HG03045 (cell line): ENCODE measurements at regions not wholly inside any gene's neighbourhood (a gene's known extent, or its start where the extent isn't known, plus 50 kb on each side); places are given as distances from the start of the nearest gene placed in this dataset.

ENCODE experiments used
- ATAC-seq: cut with Tn5 transposase; IDR thresholded peaks from one replicate; pipeline ENCODE4 v1.9.1; 2021; ENCODE audit warnings: mild to moderate bottlenecking, moderate library complexity; ENCODE audit not compliant: unreplicated experiment

DNA sequence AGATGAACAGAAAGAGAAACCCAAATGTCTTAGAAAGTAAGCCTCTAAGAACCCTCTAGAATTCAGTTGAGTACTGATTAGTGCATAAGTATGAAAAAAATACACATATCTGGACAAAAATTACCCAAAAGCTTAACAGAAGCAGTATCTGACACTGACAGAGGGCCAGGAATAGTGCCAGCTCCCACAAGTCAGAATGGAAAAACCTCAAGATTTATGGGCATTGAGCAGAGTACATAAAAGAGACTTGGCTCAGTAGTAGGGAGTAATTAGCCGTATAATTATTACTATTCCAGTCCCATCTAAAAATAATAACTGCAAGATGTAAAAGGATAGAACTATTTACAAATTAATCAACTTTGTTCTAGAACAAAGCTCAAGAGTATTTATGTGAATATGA is 834.5 kb downstream of the FAM181B start:
- ATAC-seq, result no peak

DNA sequence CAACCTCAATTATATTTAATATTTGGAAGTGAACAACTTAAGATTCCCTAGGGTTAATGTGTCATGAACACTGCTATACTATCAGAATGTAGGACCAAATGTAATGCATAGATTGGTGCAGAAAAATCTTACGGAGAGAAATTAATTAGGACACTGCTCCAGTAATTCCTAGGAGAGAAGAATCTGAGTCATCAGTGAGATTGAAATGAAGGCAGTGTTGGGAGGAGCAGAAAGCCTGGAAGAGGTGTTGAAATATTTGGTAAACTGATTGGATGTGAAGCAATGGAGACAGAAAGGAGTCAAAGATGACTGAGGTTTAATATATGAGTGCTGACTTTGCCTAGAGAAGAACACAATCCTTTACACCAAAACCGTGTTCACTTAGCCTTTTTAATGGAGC is 836.0 kb downstream of the FAM181B start:
- no peak for ATAC-seq

GRCh38 chr11:81895258-81895657 is 838.4 kb downstream of the FAM181B start:
- ATAC-seq, result no peak

DNA sequence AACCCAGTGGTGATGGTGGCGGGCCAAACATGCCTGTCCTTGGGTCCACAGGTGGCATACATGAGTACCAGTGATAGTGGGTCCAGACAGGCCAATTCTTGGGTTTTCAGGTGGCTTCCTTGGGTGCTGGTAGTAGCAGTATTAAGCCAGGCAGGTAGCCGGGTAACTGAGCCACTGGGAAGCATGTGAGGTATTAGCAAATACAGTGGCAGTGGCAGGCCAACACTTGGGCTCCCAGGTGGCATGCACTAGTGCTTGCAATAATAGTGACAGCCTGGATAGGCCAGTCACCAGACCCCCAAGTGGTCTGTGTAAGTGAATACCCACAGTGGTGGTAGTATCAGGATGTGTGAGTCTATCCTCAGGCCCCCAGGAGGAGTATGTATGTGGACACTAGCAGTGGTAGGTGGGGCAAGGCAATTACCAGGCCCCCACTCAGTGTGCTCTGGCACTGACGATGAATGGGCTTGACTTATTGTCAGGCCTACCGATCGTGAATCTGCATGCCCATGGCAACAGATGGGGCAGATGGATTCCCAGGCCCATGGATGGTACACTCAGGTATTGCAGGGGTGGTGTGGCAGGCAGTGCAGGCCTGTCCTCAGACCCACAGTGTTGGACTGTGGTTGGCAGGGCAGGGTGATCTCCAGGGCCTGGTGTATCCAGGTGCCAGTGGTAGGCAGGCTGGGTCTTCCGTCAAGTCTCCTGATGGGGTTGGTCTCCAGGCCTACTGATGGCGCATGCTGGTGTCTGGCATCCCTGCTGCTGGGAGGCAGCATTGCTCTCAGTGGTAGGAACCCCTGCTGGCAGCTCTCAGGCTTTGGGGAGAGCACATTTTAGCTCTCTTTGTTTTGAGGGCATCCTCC is 840.7 kb downstream of the FAM181B start:
- ATAC-seq, result no peak

- ATAC-seq, result no peak
Observed at GRCh38 chr11:81888391-81888790, 845.3 kb downstream of the FAM181B start.

GRCh38 chr11:81887671-81888070 is 846.0 kb downstream of the FAM181B start:
- ATAC-seq, result no peak

- no peak for ATAC-seq
Observed at GRCh38 chr11:81886406-81887075, 847.1 kb downstream of the FAM181B start.

- peak; percentile 55 for ATAC-seq
Observed at GRCh38 chr11:81874635-81875034, 859.0 kb downstream of the FAM181B start.

DNA sequence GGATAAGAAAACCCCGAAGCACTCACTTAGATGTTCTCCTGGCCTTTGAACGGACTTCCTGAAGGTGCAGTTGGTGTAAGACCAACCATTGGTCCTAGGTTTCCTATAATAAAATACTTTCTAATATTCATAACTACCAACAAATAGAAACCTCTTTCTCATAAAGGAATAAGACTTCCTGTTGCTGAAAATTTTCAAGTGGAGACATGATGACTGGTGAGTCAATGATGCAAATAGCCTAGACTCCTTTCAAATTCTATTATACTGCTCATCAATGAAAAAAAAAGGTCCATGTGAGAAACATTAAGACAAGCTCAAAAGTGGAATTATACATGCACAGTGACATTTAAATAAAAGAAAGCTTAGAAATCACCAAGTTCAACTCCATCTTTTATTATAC is 862.8 kb downstream of the FAM181B start:
- ATAC-seq, result no peak

DNA sequence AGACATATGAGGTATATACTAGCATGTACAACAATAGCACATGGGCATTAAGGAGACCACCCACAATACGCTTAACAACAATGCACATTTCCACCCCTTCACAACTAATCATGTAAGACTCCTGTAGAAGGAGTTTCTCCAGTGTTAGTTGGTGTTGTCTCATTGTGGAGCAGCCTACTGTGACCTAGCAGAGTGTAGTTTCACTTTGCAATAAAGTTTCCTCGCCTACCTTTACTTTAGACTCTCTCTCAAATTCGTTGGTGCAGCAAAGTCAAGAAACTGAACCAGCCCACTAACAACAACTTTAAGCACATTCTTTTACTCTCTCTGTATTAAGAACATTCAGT is 863.6 kb downstream of the FAM181B start:
- ATAC-seq, result peak; percentile 48

DNA sequence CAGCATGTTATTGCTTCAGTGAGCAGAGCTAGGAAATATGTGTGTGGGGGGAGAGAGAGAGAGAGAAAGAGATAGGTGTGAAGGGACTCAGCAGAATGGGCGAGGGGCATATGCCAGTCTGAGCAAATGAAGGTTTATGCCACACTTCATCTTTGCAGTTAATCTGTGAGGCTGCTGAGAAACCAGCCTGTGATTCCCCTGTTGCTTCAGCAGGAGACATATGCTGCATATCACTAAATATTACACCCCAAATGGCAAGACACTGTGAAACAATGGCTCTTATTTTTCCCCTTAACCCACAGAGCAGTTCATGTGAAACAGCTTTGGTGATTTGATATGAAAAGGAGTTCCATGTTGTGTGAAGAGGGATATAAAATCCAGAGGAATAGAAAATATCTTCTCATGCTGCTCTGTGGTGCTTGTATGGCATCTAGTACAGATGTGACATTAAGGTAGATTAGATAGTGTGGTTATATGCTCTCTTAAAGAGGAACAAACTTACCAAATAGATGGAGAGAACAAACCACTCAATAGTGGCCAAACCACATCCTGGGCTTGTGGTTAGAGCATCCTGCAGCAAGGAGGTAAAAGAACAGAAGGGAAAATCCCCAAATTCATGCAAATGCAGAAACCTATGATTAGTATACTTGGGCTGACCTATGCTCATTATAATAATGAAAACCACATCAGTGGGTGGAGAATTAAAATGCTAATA is 864.2 kb downstream of the FAM181B start:
- ATAC-seq, result peak; percentile 96

- ATAC-seq, result no peak
Observed at GRCh38 chr11:81866896-81867295, 866.8 kb downstream of the FAM181B start.

DNA sequence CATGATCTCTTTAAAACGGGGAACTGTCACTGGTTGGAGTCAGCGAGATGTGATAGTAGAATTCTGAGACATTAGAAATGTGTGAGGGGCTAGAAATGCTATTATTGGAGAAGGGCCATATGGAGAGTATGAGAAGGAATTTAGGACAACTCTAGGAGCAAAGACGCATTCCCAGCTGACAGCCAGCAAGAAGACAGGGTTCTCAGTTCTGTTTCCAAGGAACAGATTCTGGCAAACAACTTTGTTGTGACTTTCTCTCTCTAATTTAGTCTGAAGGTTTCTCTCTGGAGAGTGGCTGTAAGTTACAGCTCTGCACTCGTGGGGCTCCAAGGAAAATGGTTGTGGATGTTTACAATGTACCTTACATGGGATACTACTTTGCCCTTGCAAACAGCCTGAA is 876.3 kb downstream of the FAM181B start:
- no peak for ATAC-seq

DNA sequence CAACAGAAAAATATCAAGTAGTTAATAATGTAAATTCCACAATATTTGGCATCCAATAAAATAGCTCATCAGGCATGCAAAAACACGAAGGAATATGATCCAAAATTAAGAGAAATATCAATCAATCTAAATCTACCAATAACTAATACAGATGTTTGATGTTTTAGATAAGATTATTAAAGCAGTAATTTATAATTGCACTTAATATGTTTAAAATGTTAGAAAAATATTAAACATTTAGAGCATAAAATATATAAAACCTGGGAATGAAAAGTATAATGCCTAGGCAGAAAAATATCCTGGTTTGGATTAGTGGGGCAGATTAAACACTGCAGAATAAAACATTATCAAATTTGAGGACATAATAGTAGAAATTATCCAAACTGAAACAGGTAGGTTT is 879.9 kb downstream of the FAM181B start:
- ATAC-seq, result no peak

DNA sequence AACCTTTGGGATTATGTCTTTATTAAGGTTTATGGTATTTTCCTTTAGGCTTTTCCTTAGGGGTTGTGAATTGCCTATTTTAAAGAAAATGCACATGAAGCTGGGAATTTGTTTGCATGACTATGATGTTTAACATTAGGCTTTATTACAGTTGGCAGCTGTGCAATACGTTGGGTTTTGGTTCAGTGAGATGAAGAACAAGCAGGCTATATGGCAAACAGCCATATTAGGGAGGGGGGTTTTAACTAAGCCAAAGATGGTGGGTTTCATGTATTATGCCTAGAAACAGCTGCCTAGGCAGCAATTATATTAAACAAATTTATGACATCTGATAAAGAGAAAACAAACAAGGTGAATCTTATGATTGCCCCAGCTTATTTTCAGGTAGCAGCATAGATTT is 880.8 kb downstream of the FAM181B start:
- no peak for ATAC-seq

- no peak for ATAC-seq
Observed at GRCh38 chr11:81840380-81840779, 893.3 kb downstream of the FAM181B start.

DNA sequence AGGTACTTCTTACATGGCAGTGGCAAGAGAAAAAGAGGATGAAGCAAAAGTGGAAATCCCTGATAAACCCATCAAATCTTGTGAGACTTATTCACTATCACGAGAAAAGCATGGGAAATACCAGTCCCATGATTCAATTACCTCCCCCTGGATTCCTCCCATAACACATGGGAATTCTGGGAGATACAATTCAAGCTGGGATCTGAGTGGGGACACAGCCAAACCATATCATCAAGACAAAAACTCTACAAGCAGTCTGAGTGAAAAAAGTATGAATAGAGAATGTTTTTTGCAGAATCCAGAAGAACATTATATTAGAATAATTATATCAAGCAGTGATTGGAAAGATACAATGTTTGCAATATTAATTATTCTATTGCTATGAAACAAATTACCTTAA is 893.7 kb downstream of the FAM181B start:
- no peak for ATAC-seq

- ATAC-seq, result no peak
Observed at GRCh38 chr11:81839016-81839415, 894.6 kb downstream of the FAM181B start.

DNA sequence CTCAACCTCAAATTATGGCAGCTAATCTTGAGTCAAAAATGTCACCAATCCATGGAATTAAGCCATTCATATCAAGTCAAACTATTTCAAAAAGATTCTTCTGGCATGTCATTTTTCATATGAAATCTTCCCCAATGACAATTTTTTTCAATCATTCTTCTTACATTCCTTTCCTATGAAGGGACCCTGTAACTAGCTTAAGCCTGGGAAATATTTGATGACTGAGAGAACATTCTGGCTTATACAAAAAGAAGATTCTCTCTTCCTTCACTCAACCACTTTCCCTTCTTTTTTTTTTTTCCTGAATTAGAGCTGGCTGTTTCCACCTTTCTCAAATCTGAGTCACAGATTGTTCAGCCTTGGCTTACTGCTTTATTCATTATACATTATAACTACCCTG is 903.7 kb downstream of the FAM181B start:
- no peak for ATAC-seq

DNA sequence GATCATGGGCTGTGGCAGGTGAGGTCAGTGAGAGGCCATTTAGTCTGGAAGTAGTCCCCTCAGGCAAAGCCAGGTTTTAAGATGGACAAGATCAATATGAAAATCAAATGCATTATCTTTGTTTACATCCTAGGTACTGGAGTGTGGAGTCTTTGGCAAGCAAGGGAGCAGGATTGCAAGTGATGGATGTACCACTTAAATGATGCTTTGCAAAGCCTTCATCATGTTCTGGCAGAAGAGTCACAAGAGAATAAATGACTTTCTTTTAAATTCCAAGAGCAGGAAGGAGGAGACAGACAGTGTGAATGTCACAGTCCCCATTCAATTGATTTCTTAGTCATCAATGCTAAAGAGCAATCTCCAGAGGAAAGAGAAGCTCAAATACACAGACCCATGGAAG is 908.3 kb downstream of the FAM181B start:
- ATAC-seq, result no peak

- ATAC-seq, result no peak
Observed at GRCh38 chr11:81819462-81819861, 914.2 kb downstream of the FAM181B start.

- no peak for ATAC-seq
Observed at GRCh38 chr11:81804858-81805257, 928.8 kb downstream of the FAM181B start.
